ENCODE measurements at regions not wholly inside any gene's neighbourhood (a gene's known extent, or its start where the extent isn't known, plus 50 kb on each side); places are given as distances from the start of the nearest gene placed in this dataset.

GRCh38 chr6:93021235-93021915 lies 398.0 kb downstream of the EPHA7 start:
- Mint-ChIP-seq H3K27me3 (ENCODE audit: low read depth) (no peaks in the 10 kb centered on the region), H3K4me3 (no peak overlapping the region), H3K27ac (no peak overlapping the region), H3K4me1 (no peaks in the 10 kb centered on the region), H3K9me3 (peaks cover 14% of the 10 kb centered on the region), H3K36me3 (no peaks in the 10 kb centered on the region)
- DNase-seq (ENCODE audit: low spot score in 2 of 2, unreplicated experiment in 2 of 2): no peak
- no peak for TF ChIP-seq CTCF (IDR thresholded peaks at IDR 0.05; ENCODE audit: unreplicated experiment)

- Mint-ChIP-seq H3K4me3 (no peak overlapping the region), H3K27ac (no peak overlapping the region), H3K9me3 (peaks cover 4% of the 10 kb centered on the region), H3K4me1 (no peaks in the 10 kb centered on the region), H3K36me3 (no peaks in the 10 kb centered on the region), H3K27me3 (ENCODE audit: low read depth) (no peaks in the 10 kb centered on the region)
- no peak for DNase-seq (ENCODE audit: low spot score in 2 of 2, unreplicated experiment in 2 of 2)
- TF ChIP-seq CTCF (IDR thresholded peaks at IDR 0.05; ENCODE audit: unreplicated experiment): no peak
Observed at GRCh38 chr6:93017626-93018025, 401.7 kb downstream of the EPHA7 start.

- H3K27me3 Mint-ChIP-seq (ENCODE audit: low read depth): no peaks in the 10 kb centered on the region
- H3K9me3 Mint-ChIP-seq: peaks cover 4% of the 10 kb centered on the region
- DNase-seq (ENCODE audit: low spot score in 2 of 2, unreplicated experiment in 2 of 2): no peak
- no peak for TF ChIP-seq CTCF (IDR thresholded peaks at IDR 0.05; ENCODE audit: unreplicated experiment)
- H3K4me3 Mint-ChIP-seq: no peak overlapping the region
- H3K4me1 Mint-ChIP-seq: no peaks in the 10 kb centered on the region
- no peaks in the 10 kb centered on the region for H3K36me3 Mint-ChIP-seq
- no peak overlapping the region for H3K27ac Mint-ChIP-seq
Observed at GRCh38 chr6:93017213-93017612, 402.1 kb downstream of the EPHA7 start.

- H3K9me3 Mint-ChIP-seq: peaks cover 6% of the 10 kb centered on the region
Observed at GRCh38 chr6:93013054-93013453, 406.3 kb downstream of the EPHA7 start.

GRCh38 chr6:93008375-93008774 lies 411.0 kb downstream of the EPHA7 start:
- DNase-seq (ENCODE audit: low spot score in 2 of 2, unreplicated experiment in 2 of 2): no peak
- Mint-ChIP-seq H3K4me1 (no peaks in the 10 kb centered on the region), H3K9me3 (peaks cover 6% of the 10 kb centered on the region), H3K27ac (no peak overlapping the region), H3K27me3 (ENCODE audit: low read depth) (peaks cover 2% of the 10 kb centered on the region), H3K36me3 (no peaks in the 10 kb centered on the region), H3K4me3 (no peak overlapping the region)
- no peak for TF ChIP-seq CTCF (IDR thresholded peaks at IDR 0.05; ENCODE audit: unreplicated experiment)

More at GRCh38 chr6:93013054-93013453, 406.3 kb downstream of the EPHA7 start:
- H3K4me1 Mint-ChIP-seq: no peaks in the 10 kb centered on the region
- no peaks in the 10 kb centered on the region for H3K27me3 Mint-ChIP-seq (ENCODE audit: low read depth)
- no peak for DNase-seq (ENCODE audit: low spot score in 2 of 2, unreplicated experiment in 2 of 2)
- H3K4me3 Mint-ChIP-seq: no peak overlapping the region
- H3K36me3 Mint-ChIP-seq: no peaks in the 10 kb centered on the region
- no peak for TF ChIP-seq CTCF (IDR thresholded peaks at IDR 0.05; ENCODE audit: unreplicated experiment)
- H3K27ac Mint-ChIP-seq: no peak overlapping the region
